Astrocyte of the spinal cord (primary cell): ENCODE measurements at regions not wholly inside any gene's neighbourhood (a gene's known extent, or its start where the extent isn't known, plus 50 kb on each side); places are given as distances from the start of the nearest gene placed in this dataset.
"Not testable (repeated sequence)": the region's sequence is repeated elsewhere in the genome, so short reads cannot be mapped to it uniquely, and the experiment has no call there.

Experiments used
- DNase-seq: peaks from one replicate; pipeline ENCODE4 v3.0.0; 2011; ENCODE audit warnings: low read depth, low spot score
- H3K4me3 ChIP-seq: 2 replicates; pipeline ENCODE4 v1.5.1; 2011; ENCODE audit warnings: low read depth, mild to moderate bottlenecking, low read length, moderate library complexity
- in situ Hi-C: cut with HindIII; loops from 2 replicates; pipeline ENCODE4 v1.10.0; 2017; ENCODE audit warnings: low sequenced_read_pairs
- TF ChIP-seq, protein P1 (sequence below): IDR thresholded peaks from 2 replicates; pipeline ENCODE4 v1.5.1; 2012; ENCODE audit warnings: low read depth, mild to moderate bottlenecking, low read length, inconsistent platforms

- in situ Hi-C loops, result no loop called here
- TF ChIP-seq, protein P1, sequence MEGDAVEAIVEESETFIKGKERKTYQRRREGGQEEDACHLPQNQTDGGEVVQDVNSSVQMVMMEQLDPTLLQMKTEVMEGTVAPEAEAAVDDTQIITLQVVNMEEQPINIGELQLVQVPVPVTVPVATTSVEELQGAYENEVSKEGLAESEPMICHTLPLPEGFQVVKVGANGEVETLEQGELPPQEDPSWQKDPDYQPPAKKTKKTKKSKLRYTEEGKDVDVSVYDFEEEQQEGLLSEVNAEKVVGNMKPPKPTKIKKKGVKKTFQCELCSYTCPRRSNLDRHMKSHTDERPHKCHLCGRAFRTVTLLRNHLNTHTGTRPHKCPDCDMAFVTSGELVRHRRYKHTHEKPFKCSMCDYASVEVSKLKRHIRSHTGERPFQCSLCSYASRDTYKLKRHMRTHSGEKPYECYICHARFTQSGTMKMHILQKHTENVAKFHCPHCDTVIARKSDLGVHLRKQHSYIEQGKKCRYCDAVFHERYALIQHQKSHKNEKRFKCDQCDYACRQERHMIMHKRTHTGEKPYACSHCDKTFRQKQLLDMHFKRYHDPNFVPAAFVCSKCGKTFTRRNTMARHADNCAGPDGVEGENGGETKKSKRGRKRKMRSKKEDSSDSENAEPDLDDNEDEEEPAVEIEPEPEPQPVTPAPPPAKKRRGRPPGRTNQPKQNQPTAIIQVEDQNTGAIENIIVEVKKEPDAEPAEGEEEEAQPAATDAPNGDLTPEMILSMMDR, result no peak
- no peak for DNase-seq
- H3K4me3 ChIP-seq, result no peak overlapping the region
These were observed 732.2 kb downstream of the NR4A2 start for GRCh38 chr2:155600296-155600695.

GRCh38 chr2:155599834-155600233 is 732.7 kb downstream of the NR4A2 start:
- no peak for DNase-seq
- in situ Hi-C loops, result no loop called here
- TF ChIP-seq, protein P1, result no peak
- no peak overlapping the region for H3K4me3 ChIP-seq

DNA sequence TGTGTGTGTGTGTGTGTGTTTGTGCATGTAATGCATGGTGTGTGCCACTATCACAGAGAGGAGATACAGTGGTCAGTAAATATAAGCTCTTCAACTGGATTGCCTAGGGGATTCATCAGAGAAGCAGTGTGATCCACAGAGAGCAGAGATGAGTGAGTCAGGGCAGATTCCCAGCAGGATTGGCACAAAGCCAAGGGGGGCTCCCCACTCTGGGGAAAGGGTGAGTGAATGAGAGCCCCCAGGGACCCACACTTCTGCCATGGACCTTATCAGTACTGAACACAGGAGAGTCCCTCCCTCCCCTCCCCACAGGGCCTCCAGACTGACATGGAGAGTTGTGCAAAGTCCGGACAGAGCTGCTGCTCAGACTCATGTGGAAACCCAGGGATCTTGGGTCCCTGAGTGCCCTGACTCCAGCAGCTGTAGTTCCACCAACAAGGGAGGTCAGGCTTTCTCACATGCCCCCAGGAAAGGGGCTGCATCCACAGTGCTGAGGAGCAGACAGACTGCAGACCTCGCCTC is 748.8 kb downstream of the NR4A2 start:
- DNase-seq, result no peak
- no peak overlapping the region for H3K4me3 ChIP-seq
- TF ChIP-seq, protein P1, result no peak
- in situ Hi-C loops, result no loop called here

GRCh38 chr2:155574941-155575340 is 757.6 kb downstream of the NR4A2 start:
- no peak overlapping the region for H3K4me3 ChIP-seq
- DNase-seq, result no peak
- in situ Hi-C loops, result no loop called here
- TF ChIP-seq, protein P1, result no peak

DNA sequence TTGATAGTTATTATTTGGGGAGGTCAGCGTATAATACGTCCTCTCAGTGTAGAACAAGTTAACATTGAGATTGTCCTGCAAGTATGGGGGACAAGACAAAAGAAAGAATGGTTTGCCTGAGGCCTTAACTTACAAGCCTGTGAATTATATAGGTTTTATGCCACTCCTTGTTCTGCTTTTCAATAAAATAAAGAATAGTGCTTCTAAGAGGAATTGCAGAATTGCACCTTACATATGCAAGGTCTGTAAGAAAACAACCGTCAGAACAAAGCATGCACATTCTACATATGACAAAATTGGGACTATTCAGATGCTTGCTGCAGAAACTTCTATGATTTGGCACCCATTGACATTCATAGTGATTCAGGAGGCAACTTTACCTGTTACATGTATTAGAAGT is 785.0 kb downstream of the NR4A2 start:
- in situ Hi-C loops, result no loop called here
- H3K4me3 ChIP-seq, result no peak overlapping the region
- TF ChIP-seq, protein P1, result no peak
- no peak for DNase-seq

DNA sequence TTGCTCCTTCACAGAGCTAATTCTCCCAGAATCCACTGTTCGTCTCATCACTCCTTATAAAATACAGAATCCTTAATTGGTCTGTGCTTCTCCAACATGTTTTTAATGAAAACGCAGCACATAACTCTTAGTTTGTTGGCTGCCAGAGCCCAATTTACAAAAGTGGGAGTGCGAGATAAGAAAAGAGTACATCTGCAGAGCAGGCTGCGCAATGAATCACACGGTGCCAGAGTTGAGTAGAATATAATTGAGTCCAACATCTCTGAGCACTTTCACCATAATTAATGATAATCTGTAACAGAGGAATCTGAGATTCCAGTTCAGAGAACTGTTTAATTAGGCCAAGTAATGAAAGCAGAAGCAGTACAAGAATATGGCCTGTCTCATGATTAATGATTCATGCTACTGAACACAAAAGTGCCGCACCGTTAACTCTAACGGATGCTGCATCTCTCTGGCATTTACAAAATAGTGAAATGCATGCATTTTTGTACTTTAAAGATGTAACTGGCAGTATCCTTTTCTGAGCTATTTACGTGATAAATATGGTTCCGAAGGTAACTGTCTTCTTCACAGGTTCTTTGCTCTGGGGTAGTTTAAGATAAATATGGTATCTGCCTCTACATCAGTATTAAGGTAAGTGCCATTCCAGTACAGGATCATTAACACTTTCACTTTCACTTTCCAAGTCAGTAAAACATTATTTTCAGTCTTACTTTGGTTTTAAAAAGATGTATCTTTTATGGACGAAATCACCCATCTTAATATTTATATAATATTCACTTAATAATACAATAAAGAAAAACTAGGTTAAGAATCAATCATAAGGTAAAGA is 785.6 kb downstream of the NR4A2 start:
- TF ChIP-seq, protein P1, result no peak
- in situ Hi-C loops, result no loop called here
- DNase-seq, result peak; percentile 4

GRCh38 chr2:155539028-155539427 is 793.5 kb downstream of the NR4A2 start:
- DNase-seq, H3K4me3 ChIP-seq, in situ Hi-C loops: not testable (repeated sequence)

More for the DNA sequence above, 785.6 kb downstream of the NR4A2 start:
- no peak overlapping the region for H3K4me3 ChIP-seq
